ENCODE measurements at regions not wholly inside any gene's neighbourhood (a gene's known extent, or its start where the extent isn't known, plus 50 kb on each side); places are given as distances from the start of the nearest gene placed in this dataset.

DNA sequence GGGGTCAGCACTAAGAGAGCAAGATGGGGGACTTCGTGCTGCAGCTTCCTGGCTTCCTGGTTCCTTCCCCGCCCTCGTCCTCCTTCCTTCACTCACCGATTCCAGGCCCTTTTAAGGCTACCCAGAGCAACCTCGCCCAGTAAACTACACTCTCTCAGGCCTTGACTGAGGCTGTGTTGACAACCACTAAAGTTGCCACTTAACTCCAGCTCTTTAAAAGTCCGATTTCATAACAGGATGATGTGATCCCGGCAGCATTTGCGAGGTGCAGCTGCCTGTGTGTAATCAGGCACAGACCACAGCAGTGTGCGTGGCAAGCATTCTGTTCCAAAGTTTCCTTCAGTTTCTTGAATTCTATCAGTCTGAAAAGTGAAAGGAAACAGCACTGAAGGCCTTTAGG is 110.6 kb downstream of the RAB11FIP2 start:
- no peak for TF ChIP-seq CTCF (conservative IDR thresholded peaks at IDR 0.05; ENCODE audit: low read depth in 2 of 2)
- TF ChIP-seq, protein P1, sequence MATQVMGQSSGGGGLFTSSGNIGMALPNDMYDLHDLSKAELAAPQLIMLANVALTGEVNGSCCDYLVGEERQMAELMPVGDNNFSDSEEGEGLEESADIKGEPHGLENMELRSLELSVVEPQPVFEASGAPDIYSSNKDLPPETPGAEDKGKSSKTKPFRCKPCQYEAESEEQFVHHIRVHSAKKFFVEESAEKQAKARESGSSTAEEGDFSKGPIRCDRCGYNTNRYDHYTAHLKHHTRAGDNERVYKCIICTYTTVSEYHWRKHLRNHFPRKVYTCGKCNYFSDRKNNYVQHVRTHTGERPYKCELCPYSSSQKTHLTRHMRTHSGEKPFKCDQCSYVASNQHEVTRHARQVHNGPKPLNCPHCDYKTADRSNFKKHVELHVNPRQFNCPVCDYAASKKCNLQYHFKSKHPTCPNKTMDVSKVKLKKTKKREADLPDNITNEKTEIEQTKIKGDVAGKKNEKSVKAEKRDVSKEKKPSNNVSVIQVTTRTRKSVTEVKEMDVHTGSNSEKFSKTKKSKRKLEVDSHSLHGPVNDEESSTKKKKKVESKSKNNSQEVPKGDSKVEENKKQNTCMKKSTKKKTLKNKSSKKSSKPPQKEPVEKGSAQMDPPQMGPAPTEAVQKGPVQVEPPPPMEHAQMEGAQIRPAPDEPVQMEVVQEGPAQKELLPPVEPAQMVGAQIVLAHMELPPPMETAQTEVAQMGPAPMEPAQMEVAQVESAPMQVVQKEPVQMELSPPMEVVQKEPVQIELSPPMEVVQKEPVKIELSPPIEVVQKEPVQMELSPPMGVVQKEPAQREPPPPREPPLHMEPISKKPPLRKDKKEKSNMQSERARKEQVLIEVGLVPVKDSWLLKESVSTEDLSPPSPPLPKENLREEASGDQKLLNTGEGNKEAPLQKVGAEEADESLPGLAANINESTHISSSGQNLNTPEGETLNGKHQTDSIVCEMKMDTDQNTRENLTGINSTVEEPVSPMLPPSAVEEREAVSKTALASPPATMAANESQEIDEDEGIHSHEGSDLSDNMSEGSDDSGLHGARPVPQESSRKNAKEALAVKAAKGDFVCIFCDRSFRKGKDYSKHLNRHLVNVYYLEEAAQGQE (IDR thresholded peaks at IDR 0.05; ENCODE audit: unreplicated experiment): no peak
- no peak for TF ChIP-seq ZNF114 (CRISPR knock-in tag; IDR thresholded peaks at IDR 0.05)
- no peak for TF ChIP-seq POLR2AphosphoS5 (IDR thresholded peaks at IDR 0.05; ENCODE audit: low read depth)
- TF ChIP-seq EZH2 (IDR thresholded peaks at IDR 0.05; ENCODE audit: low read depth, unreplicated experiment): no peak
- TF ChIP-seq NANOG (IDR thresholded peaks at IDR 0.05; ENCODE audit: borderline replicate concordance): no peak
- no peak for TF ChIP-seq EZH2phosphoT487 (IDR thresholded peaks at IDR 0.05; ENCODE audit: unreplicated experiment)

Measured in GM23338 (cell line).